ENCODE measurements at regions not wholly inside any gene's neighbourhood (a gene's known extent, or its start where the extent isn't known, plus 50 kb on each side); places are given as distances from the start of the nearest gene placed in this dataset.
A peak's percentile ranks its signal among the peaks of the same experiment; 100 is the strongest.

- DNase-seq (ENCODE audit: low read depth, low spot score) = no peak
- BruUV-seq (replicated peaks) = no TSS peak
Measured at GRCh38 chr3:194906229-194906629, 220.5 kb downstream of the FAM43A start.

GRCh38 chr3:194906970-194907629 is 221.4 kb downstream of the FAM43A start:
- Histone ChIP-seq H3K4me1 (ENCODE audit: control insufficient read depth, insufficient read depth, low read length) (no peaks in the 10 kb centered on the region), H3K27me3 (ENCODE audit: control insufficient read depth, insufficient read depth, low read length) (no peaks in the 10 kb centered on the region), H3K9me3 (ENCODE audit: control insufficient read depth, insufficient read depth, low read depth, low read length) (peaks cover 15% of the 10 kb centered on the region), H3K36me3 (ENCODE audit: control insufficient read depth, insufficient read depth, low read length) (no peaks in the 10 kb centered on the region), H3K27ac (ENCODE audit: low read length) (no peak overlapping the region), H3K4me3 (ENCODE audit: low read depth in 2 of 2, low read length in 2 of 2) (no peak overlapping the region)
- intact Hi-C loops (cut with micrococcal nuclease; ENCODE audit: unreplicated experiment) (no loop called here), in situ Hi-C loops (cut with HindIII; ENCODE audit: low pct_unique_long_range_greater_than_20kb, low sequenced_read_pairs) (no loop called here)
- ChIA-PET POLR2A (no interaction called here), CTCF (no interaction called here)
- BruUV-seq (replicated peaks) = no TSS peak
- ATAC-seq (no peak), DNase-seq (ENCODE audit: low read depth, low spot score) (no peak)
- TF ChIP-seq TCF7L2 (IDR thresholded peaks at IDR 0.05; ENCODE audit: low read depth, low read length) (no peak), POLR2AphosphoS5 (IDR thresholded peaks at IDR 0.05; ENCODE audit: low read depth, low read length) (no peak), CTCF (IDR thresholded peaks at IDR 0.05) (no peak), SIN3A (IDR thresholded peaks at IDR 0.05; ENCODE audit: borderline replicate concordance, insufficient read depth, low read depth, low read length) (no peak)
- TF ChIP-seq, protein P1, sequence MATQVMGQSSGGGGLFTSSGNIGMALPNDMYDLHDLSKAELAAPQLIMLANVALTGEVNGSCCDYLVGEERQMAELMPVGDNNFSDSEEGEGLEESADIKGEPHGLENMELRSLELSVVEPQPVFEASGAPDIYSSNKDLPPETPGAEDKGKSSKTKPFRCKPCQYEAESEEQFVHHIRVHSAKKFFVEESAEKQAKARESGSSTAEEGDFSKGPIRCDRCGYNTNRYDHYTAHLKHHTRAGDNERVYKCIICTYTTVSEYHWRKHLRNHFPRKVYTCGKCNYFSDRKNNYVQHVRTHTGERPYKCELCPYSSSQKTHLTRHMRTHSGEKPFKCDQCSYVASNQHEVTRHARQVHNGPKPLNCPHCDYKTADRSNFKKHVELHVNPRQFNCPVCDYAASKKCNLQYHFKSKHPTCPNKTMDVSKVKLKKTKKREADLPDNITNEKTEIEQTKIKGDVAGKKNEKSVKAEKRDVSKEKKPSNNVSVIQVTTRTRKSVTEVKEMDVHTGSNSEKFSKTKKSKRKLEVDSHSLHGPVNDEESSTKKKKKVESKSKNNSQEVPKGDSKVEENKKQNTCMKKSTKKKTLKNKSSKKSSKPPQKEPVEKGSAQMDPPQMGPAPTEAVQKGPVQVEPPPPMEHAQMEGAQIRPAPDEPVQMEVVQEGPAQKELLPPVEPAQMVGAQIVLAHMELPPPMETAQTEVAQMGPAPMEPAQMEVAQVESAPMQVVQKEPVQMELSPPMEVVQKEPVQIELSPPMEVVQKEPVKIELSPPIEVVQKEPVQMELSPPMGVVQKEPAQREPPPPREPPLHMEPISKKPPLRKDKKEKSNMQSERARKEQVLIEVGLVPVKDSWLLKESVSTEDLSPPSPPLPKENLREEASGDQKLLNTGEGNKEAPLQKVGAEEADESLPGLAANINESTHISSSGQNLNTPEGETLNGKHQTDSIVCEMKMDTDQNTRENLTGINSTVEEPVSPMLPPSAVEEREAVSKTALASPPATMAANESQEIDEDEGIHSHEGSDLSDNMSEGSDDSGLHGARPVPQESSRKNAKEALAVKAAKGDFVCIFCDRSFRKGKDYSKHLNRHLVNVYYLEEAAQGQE (IDR thresholded peaks at IDR 0.05; ENCODE audit: insufficient read depth in 1 of 2, low read depth in 2 of 2, low read length in 1 of 2) = no peak

More at GRCh38 chr3:194906229-194906629, 220.5 kb downstream of the FAM43A start:
- Histone ChIP-seq H3K9me3 (ENCODE audit: control insufficient read depth, insufficient read depth, low read depth, low read length) (peaks cover 15% of the 10 kb centered on the region), H3K4me1 (ENCODE audit: control insufficient read depth, insufficient read depth, low read length) (no peaks in the 10 kb centered on the region), H3K27ac (ENCODE audit: low read length) (no peak overlapping the region), H3K36me3 (ENCODE audit: control insufficient read depth, insufficient read depth, low read length) (no peaks in the 10 kb centered on the region), H3K4me3 (ENCODE audit: low read depth in 2 of 2, low read length in 2 of 2) (no peak overlapping the region), H3K27me3 (ENCODE audit: control insufficient read depth, insufficient read depth, low read length) (no peaks in the 10 kb centered on the region)
- ChIA-PET POLR2A (no interaction called here), CTCF (no interaction called here)
- no peak for TF ChIP-seq POLR2AphosphoS5 (IDR thresholded peaks at IDR 0.05; ENCODE audit: low read depth, low read length)
- TF ChIP-seq CTCF (IDR thresholded peaks at IDR 0.05) = no peak
- no peak for TF ChIP-seq SIN3A (IDR thresholded peaks at IDR 0.05; ENCODE audit: borderline replicate concordance, insufficient read depth, low read depth, low read length)
- no peak for TF ChIP-seq TCF7L2 (IDR thresholded peaks at IDR 0.05; ENCODE audit: low read depth, low read length)
- TF ChIP-seq, protein P1 (IDR thresholded peaks at IDR 0.05; ENCODE audit: insufficient read depth in 1 of 2, low read depth in 2 of 2, low read length in 1 of 2) = no peak
- intact Hi-C loops (cut with micrococcal nuclease; ENCODE audit: unreplicated experiment) = no loop called here
- 0 out of 2 replicates have a peak, but pooled peaks have one; percentile 65 for ATAC-seq
- in situ Hi-C loops (cut with HindIII; ENCODE audit: low pct_unique_long_range_greater_than_20kb, low sequenced_read_pairs) = no loop called here

All from Panc1 (cell line).